Panc1 (cell line): ENCODE measurements at regions not wholly inside any gene's neighbourhood (a gene's known extent, or its start where the extent isn't known, plus 50 kb on each side); places are given as distances from the start of the nearest gene placed in this dataset.

Source experiments
- CTCF ChIP-seq: fragments of 450-650 bp; IDR thresholded peaks from 2 replicates; pipeline ENCODE4 v1.5.1; 2017; ENCODE audit warnings: mild to moderate bottlenecking
- TCF7L2 ChIP-seq: IDR thresholded peaks from 2 replicates; pipeline ENCODE4 v1.6.1; 2011; ENCODE audit warnings: mild to moderate bottlenecking, low read depth, low read length, inconsistent platforms
- TF ChIP-seq, protein P1 (sequence below), 2 experiments: IDR thresholded peaks; 2 replicates each; pipeline ENCODE4 v1.6.1; 2011 to 2012; ENCODE audit warnings: low read depth in 2 of 2, control low read depth in 1 of 2, low read length in 1 of 2, mild to moderate bottlenecking in 1 of 2, moderate library complexity in 1 of 2; ENCODE audit not compliant: insufficient read depth in 1 of 2

DNA sequence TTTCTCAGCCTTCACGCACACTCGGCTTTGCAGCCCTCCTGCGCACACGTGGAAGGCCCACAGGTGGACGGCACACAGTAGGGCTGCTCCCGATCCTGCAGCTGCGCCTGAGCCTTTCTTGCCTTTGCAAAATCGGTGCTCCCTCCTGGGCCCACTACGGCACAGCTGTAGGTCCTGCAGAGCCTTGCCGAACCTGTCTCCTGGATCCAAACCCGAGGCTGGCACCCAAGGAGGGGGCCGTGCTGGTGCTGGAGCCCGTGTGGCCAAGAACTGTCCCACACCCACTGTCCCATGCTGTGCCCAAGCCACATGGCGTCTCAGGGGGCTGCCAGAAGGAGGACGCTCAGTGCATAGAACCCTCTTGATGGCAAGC is 227.4 kb downstream of the TTLL2 start:
- TF ChIP-seq CTCF (no peak), TCF7L2 (no peak)
- TF ChIP-seq, protein P1, sequence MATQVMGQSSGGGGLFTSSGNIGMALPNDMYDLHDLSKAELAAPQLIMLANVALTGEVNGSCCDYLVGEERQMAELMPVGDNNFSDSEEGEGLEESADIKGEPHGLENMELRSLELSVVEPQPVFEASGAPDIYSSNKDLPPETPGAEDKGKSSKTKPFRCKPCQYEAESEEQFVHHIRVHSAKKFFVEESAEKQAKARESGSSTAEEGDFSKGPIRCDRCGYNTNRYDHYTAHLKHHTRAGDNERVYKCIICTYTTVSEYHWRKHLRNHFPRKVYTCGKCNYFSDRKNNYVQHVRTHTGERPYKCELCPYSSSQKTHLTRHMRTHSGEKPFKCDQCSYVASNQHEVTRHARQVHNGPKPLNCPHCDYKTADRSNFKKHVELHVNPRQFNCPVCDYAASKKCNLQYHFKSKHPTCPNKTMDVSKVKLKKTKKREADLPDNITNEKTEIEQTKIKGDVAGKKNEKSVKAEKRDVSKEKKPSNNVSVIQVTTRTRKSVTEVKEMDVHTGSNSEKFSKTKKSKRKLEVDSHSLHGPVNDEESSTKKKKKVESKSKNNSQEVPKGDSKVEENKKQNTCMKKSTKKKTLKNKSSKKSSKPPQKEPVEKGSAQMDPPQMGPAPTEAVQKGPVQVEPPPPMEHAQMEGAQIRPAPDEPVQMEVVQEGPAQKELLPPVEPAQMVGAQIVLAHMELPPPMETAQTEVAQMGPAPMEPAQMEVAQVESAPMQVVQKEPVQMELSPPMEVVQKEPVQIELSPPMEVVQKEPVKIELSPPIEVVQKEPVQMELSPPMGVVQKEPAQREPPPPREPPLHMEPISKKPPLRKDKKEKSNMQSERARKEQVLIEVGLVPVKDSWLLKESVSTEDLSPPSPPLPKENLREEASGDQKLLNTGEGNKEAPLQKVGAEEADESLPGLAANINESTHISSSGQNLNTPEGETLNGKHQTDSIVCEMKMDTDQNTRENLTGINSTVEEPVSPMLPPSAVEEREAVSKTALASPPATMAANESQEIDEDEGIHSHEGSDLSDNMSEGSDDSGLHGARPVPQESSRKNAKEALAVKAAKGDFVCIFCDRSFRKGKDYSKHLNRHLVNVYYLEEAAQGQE (IDR thresholded peaks at IDR 0.05; ENCODE audit: insufficient read depth in 1 of 2, low read depth in 2 of 2, low read length in 1 of 2), result no peak
